ENCODE measurements at regions not wholly inside any gene's neighbourhood (a gene's known extent, or its start where the extent isn't known, plus 50 kb on each side); places are given as distances from the start of the nearest gene placed in this dataset.

DNA sequence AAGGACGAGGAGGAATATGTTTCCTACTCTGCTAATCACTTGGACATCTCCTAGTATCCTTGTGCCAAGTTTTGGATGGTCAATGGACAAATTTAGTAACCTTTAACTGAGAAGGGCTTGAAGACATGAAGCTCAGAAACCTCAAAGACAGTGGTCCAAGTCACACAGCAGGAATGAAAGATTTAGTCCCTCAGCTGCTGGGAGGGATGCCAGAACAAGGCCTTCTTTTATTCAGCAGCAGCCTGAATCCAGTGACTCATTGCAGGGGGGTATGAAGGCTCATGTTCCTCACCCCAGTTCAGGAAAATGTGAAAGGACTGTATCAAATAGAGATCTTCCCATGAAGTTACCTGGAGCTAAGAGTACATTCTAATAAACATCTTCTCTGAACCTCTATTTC, 214.9 kb upstream of the UGT8 start:
- TF ChIP-seq, protein P1, sequence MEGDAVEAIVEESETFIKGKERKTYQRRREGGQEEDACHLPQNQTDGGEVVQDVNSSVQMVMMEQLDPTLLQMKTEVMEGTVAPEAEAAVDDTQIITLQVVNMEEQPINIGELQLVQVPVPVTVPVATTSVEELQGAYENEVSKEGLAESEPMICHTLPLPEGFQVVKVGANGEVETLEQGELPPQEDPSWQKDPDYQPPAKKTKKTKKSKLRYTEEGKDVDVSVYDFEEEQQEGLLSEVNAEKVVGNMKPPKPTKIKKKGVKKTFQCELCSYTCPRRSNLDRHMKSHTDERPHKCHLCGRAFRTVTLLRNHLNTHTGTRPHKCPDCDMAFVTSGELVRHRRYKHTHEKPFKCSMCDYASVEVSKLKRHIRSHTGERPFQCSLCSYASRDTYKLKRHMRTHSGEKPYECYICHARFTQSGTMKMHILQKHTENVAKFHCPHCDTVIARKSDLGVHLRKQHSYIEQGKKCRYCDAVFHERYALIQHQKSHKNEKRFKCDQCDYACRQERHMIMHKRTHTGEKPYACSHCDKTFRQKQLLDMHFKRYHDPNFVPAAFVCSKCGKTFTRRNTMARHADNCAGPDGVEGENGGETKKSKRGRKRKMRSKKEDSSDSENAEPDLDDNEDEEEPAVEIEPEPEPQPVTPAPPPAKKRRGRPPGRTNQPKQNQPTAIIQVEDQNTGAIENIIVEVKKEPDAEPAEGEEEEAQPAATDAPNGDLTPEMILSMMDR (conservative IDR thresholded peaks at IDR 0.05 in 1 of 2, IDR thresholded peaks at IDR 0.05 in 1 of 2; ENCODE audit: low read depth in 1 of 2, low read length in 2 of 2), result no peak
- no peak for TF ChIP-seq EZH2 (IDR thresholded peaks at IDR 0.05; ENCODE audit: low read length, missing control alignments)

All from fibroblast of lung (primary cell).